ENCODE measurements at regions not wholly inside any gene's neighbourhood (a gene's known extent, or its start where the extent isn't known, plus 50 kb on each side); places are given as distances from the start of the nearest gene placed in this dataset.

DNA sequence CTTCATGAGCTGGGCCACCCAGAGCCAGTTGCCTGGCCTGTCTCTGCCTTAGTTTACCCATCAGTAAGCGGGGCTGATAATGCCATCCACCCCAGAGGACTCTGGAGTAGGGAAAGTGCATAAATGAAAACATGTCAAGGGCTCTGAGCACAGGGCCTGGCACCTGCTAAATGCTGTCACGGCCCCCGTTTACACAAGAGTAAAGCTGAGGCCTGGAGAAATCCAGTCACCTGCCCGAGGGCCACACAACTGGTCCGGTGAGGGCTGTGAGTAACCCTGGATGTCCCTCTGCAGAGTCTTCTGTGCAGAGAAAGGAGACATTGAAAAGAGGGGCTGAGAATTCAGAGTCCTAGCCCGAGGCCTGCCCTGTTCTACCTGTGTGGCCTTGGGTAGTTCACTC, 110.6 kb upstream of the ANO1 start:
- H3K36me3 ChIP-seq (ENCODE audit: control insufficient read depth in 2 of 2, insufficient read depth in 2 of 2, low read length in 2 of 2) = no peaks in the 10 kb centered on the region
- H3K4me1 ChIP-seq (ENCODE audit: control insufficient read depth, insufficient read depth, low read length) = peaks cover 6% of the 10 kb centered on the region
- H3K9me3 ChIP-seq (ENCODE audit: control insufficient read depth in 2 of 2, low read length in 2 of 2) = peaks cover 0 to 6% of the 10 kb centered on the region in 2 donors
- no peak overlapping the region for H3K9ac ChIP-seq (ENCODE audit: low read length in 2 of 2)
- no peak overlapping the region for H3K27ac ChIP-seq (ENCODE audit: low read length)
- no peak overlapping the region for H3K4me3 ChIP-seq (ENCODE audit: low read length in 2 of 2)
- H3K27me3 ChIP-seq (ENCODE audit: control insufficient read depth in 1 of 2, insufficient read depth in 2 of 2, low read length in 2 of 2) = peaks cover 3 to 5% of the 10 kb centered on the region in 2 donors

DNA sequence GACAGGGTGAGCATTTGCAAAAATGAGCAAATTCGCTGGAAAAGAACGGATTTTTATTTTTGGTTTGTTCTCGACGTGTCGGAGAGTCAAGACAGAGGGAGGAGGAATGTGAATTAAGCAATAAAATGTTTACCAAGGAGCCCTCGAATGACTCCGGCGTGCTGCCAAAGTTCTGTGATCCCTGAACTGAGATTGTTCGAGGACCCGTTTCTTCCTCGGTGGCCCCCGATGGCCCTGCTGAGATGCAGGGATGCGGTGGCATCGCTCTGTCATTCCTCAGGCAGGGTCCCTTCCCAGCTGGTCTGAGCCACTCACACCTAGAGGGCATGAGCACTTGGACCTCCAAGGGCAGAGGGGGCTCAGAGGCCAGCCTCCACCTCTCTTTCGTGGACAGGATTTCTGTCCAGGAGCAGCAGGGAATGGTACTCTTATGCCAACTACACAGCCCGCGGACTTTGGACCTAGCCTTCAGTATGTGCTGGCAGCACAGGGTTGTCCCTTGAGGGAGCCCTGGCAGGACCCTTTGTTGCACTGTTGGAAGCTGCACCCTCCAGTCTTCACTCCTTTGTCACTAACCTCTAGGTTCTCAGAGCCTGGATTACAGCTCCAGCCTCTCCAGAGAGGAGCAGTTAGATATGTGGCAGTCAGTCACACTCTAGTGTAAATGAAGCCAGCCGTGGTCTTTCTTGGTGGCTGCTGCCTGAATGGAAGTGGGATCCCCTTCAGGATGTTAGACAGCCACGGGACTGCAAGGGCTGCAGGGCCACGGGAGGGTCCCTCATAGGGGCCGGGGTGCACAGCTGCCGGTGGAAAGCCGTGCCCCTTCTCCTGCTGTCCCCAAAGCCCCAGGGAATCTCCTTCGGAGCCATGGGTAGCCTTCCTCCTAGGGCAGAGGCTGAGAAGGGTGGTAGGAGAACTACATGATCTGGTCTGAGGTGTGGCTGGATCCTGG, 109.4 kb upstream of the ANO1 start:
- Histone ChIP-seq H3K9ac (ENCODE audit: low read length in 2 of 2) (no peak overlapping the region), H3K27ac (ENCODE audit: low read length) (no peak overlapping the region), H3K9me3 (ENCODE audit: control insufficient read depth in 2 of 2, low read length in 2 of 2) (peaks cover 0 to 6% of the 10 kb centered on the region in 2 donors), H3K27me3 (ENCODE audit: control insufficient read depth in 1 of 2, insufficient read depth in 2 of 2, low read length in 2 of 2) (peaks cover 3 to 5% of the 10 kb centered on the region in 2 donors), H3K4me1 (ENCODE audit: control insufficient read depth, insufficient read depth, low read length) (peaks cover 3% of the 10 kb centered on the region), H3K4me3 (ENCODE audit: low read length in 2 of 2) (no peak overlapping the region), H3K36me3 (ENCODE audit: control insufficient read depth in 2 of 2, insufficient read depth in 2 of 2, low read length in 2 of 2) (no peaks in the 10 kb centered on the region)

DNA sequence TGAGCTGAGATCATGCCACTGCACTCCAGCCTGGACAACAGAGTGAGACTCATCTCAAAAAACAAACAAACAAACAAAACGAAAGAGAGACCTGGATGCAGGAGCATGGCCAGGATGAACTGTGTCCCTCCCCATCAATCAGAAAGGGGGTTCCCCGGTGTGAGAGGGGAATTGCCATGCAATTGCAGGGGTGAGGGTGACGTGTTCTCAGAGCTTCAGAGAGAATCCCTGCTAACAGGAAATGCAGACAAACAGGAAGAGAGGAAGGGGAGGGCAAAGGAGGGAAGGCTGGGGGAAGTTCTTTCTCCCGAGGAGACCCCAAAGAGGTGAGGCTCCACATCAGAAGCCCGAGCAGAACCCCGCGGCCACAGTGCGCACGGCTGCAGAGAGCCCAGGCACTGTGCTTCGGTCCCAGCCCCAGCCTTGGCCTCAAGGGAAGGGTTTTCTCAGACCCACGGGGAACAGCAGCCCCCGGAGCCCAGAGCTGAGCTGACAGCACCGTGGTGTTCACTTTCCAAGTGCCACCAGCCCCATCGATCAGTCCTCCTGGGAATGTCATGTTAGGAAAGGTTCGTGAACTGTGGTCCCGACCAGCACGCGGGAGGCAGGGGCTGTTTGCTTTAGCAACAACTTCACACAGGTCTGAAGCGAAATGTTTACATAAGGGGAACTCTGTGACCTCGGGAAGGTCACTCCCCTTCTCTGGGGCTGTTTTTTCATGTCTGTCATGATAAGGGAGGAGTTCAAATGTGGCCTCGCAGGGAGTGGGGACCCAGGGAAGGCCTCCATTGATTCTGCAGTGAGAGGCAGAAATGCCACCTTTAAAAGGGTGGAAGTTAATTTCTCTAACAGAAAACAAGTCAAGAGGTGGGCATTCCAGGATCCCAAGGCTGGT, 108.0 kb upstream of the ANO1 start:
- no peak overlapping the region for H3K4me3 ChIP-seq (ENCODE audit: low read length in 2 of 2)
- no peaks in the 10 kb centered on the region for H3K4me1 ChIP-seq (ENCODE audit: control insufficient read depth, insufficient read depth, low read length)
- no peak overlapping the region for H3K27ac ChIP-seq (ENCODE audit: low read length)
- no peaks in the 10 kb centered on the region for H3K36me3 ChIP-seq (ENCODE audit: control insufficient read depth in 2 of 2, insufficient read depth in 2 of 2, low read length in 2 of 2)
- H3K9ac ChIP-seq (ENCODE audit: low read length in 2 of 2) = no peak overlapping the region
- H3K9me3 ChIP-seq (ENCODE audit: control insufficient read depth in 2 of 2, low read length in 2 of 2) = peaks cover 0 to 6% of the 10 kb centered on the region in 2 donors
- peaks cover 3 to 5% of the 10 kb centered on the region in 2 donors for H3K27me3 ChIP-seq (ENCODE audit: control insufficient read depth in 1 of 2, insufficient read depth in 2 of 2, low read length in 2 of 2)

DNA sequence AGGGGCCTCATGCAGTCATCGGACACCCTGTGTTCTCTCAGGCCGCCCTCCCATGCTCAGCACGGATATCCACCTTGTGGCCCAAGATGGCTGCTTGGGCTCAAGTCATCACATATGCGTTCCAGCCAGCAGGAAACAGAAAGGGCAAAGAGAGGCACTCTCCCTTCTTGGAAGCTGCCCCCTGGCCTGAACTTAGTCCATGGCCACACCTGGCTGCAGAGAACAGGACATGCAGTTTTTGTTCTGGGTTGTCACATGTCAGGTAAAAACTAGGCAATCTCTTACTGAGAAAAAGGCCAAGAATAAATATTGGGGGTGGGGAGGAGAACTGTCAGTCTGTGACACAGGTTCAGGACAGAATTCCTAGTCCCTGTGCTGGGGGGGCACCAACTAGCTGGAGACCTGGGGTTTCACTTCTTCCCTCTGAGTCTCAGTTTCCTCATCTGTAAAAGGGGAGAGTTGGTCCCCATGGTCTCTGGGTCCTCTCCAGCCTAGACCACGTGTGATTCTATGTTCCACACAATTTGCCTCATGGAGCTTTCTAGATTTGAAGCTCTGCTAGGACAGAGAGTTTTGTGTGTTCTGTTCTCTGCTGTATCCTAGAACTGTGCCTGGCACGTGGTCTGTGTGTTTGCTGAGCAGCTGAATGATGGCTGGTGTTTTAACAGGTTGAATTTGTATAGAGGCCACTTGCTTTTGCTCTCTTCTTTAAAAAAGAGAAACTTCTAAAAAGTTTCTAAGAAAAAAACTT, 107.2 kb upstream of the ANO1 start:
- Histone ChIP-seq H3K9me3 (ENCODE audit: control insufficient read depth in 2 of 2, low read length in 2 of 2) (peaks cover 0 to 6% of the 10 kb centered on the region in 2 donors), H3K27me3 (ENCODE audit: control insufficient read depth in 1 of 2, insufficient read depth in 2 of 2, low read length in 2 of 2) (peaks cover 5 to 6% of the 10 kb centered on the region in 2 donors), H3K27ac (ENCODE audit: low read length) (no peak overlapping the region), H3K4me3 (ENCODE audit: low read length in 2 of 2) (no peak overlapping the region), H3K9ac (ENCODE audit: low read length in 2 of 2) (no peak overlapping the region), H3K36me3 (ENCODE audit: control insufficient read depth in 2 of 2, insufficient read depth in 2 of 2, low read length in 2 of 2) (no peaks in the 10 kb centered on the region), H3K4me1 (ENCODE audit: control insufficient read depth, insufficient read depth, low read length) (no peaks in the 10 kb centered on the region)

DNA sequence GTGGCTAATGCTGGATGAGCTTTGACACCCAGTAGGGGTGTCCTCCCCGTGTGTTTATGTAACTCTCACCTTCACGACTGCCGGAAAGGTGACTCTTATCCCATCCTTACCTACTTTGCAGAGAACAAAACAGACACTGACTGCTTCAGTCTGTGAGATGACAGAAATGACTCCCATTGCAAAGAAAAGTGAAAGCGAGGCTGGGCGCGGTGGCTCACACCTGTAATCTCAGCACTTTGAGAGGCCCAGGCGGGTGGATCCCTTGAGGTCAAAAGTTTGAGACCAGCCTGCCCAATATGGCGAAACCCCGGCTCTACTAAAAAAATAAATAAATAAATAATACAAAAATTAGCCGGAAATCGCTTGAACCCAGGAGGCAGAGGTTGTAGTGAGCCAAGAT, 106.4 kb upstream of the ANO1 start:
- Histone ChIP-seq H3K4me3 (ENCODE audit: low read length in 2 of 2) (no peak overlapping the region), H3K9me3 (ENCODE audit: control insufficient read depth in 2 of 2, low read length in 2 of 2) (peaks cover 0 to 6% of the 10 kb centered on the region in 2 donors), H3K4me1 (ENCODE audit: control insufficient read depth, insufficient read depth, low read length) (no peaks in the 10 kb centered on the region), H3K36me3 (ENCODE audit: control insufficient read depth in 2 of 2, insufficient read depth in 2 of 2, low read length in 2 of 2) (no peaks in the 10 kb centered on the region), H3K9ac (ENCODE audit: low read length in 2 of 2) (no peak overlapping the region), H3K27ac (ENCODE audit: low read length) (no peak overlapping the region), H3K27me3 (ENCODE audit: control insufficient read depth in 1 of 2, insufficient read depth in 2 of 2, low read length in 2 of 2) (peaks cover 6% of the 10 kb centered on the region in 2 donors)

DNA sequence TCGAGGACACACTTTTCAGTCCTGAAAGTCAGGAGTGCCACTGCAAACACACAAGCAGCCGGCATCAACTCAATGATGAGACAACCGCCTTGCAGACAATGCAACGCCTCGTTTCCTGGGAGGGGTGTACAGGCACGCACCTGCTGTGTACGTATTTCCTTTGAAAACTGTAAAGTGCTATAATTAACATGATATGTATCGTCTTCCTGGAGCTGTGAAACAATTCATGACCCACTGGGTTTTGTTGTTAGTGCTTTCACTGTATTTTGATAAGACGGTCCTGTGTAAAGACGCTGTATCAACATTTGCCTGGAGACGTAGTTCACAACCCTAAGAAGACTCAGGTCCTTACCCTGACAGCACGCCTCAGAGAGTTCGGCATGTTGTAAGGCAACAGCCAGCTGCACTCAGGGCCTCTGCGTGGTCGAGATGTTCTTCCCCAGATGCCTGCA, 105.7 kb upstream of the ANO1 start:
- Histone ChIP-seq H3K4me3 (ENCODE audit: low read length in 2 of 2) (no peak overlapping the region), H3K4me1 (ENCODE audit: control insufficient read depth, insufficient read depth, low read length) (no peaks in the 10 kb centered on the region), H3K9ac (ENCODE audit: low read length in 2 of 2) (no peak overlapping the region), H3K27ac (ENCODE audit: low read length) (no peak overlapping the region), H3K27me3 (ENCODE audit: control insufficient read depth in 1 of 2, insufficient read depth in 2 of 2, low read length in 2 of 2) (peaks cover 7 to 10% of the 10 kb centered on the region in 2 donors), H3K36me3 (ENCODE audit: control insufficient read depth in 2 of 2, insufficient read depth in 2 of 2, low read length in 2 of 2) (no peaks in the 10 kb centered on the region), H3K9me3 (ENCODE audit: control insufficient read depth in 2 of 2, low read length in 2 of 2) (peaks cover 0 to 6% of the 10 kb centered on the region in 2 donors)

DNA sequence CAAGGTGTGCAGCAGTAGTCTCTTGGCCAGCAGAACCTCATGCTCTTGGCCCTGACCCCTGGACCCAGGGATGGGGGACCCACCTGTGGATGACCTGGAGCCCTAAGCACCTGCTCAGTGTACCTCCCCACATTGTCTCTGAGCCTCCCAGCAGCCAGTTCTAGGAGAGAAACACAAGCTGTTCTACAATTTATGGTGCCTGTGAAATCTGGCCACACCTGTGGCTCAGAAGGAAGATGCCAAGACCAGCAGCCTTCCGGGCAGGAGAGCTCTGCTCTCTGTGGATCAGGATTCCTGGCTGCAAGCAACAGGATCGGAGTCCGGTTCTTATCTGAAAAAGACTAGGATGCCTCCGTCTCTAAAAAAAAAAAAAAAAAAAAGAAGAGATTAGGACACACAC, 103.6 kb upstream of the ANO1 start:
- H3K27ac ChIP-seq (ENCODE audit: low read length) = no peak overlapping the region
- no peaks in the 10 kb centered on the region for H3K36me3 ChIP-seq (ENCODE audit: control insufficient read depth in 2 of 2, insufficient read depth in 2 of 2, low read length in 2 of 2)
- no peaks in the 10 kb centered on the region for H3K4me1 ChIP-seq (ENCODE audit: control insufficient read depth, insufficient read depth, low read length)
- H3K27me3 ChIP-seq (ENCODE audit: control insufficient read depth in 1 of 2, insufficient read depth in 2 of 2, low read length in 2 of 2) = peaks cover 16 to 19% of the 10 kb centered on the region in 2 donors
- no peak overlapping the region for H3K9ac ChIP-seq (ENCODE audit: low read length in 2 of 2)
- no peak overlapping the region for H3K4me3 ChIP-seq (ENCODE audit: low read length in 2 of 2)
- peaks cover 0 to 6% of the 10 kb centered on the region in 2 donors for H3K9me3 ChIP-seq (ENCODE audit: control insufficient read depth in 2 of 2, low read length in 2 of 2)

DNA sequence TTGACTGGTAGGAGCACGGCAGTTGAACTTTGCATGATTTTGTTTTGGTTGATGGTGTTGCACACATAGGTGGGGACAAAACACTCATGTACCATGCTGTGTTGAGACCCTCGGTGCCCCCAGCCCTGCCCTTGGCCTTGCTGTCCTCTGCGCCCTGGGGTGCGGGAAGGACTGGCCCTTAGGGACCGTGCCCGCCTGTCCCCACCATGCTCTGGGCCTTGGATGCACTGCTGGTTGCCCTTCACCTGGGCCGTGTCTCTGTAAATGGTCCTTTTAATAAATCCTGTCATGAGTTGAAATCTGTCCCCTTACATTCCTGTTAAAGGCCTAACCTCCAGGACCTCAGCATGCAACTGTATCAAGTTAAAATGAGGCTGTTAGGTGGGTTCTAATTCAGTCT, 102.3 kb upstream of the ANO1 start:
- Histone ChIP-seq H3K4me1 (ENCODE audit: control insufficient read depth, insufficient read depth, low read length) (no peaks in the 10 kb centered on the region), H3K4me3 (ENCODE audit: low read length in 2 of 2) (no peak overlapping the region), H3K27ac (ENCODE audit: low read length) (no peak overlapping the region)

DNA sequence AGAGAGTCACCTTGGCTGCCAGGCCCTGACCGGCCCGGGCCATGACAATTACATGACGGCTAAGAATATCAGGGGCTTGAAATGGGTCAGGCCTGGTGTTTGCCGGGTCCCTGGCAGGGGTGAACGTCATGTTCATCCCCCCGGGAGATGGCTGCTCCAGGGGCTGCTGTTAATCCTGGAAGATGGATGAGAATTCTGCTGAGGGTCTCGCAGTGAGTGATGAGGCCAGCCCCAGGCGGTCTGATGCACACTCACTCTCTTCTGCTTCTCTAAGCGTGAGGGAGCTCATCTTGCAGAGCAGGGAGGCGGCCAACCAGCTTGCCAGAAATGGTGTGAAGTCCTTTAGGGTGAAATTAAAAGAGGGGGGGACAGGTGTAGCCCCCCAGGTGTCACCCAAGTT, 101.3 kb upstream of the ANO1 start:
- no peak overlapping the region for H3K27ac ChIP-seq (ENCODE audit: low read length)

More for the DNA sequence above, 102.3 kb upstream of the ANO1 start:
- H3K36me3 ChIP-seq (ENCODE audit: control insufficient read depth in 2 of 2, insufficient read depth in 2 of 2, low read length in 2 of 2) = no peaks in the 10 kb centered on the region
- H3K9me3 ChIP-seq (ENCODE audit: control insufficient read depth in 2 of 2, low read length in 2 of 2) = peaks cover 0 to under 1% of the 10 kb centered on the region in 2 donors
- H3K27me3 ChIP-seq (ENCODE audit: control insufficient read depth in 1 of 2, insufficient read depth in 2 of 2, low read length in 2 of 2) = peaks cover 16 to 22% of the 10 kb centered on the region in 2 donors
- H3K9ac ChIP-seq (ENCODE audit: low read length in 2 of 2) = no peak overlapping the region

DNA sequence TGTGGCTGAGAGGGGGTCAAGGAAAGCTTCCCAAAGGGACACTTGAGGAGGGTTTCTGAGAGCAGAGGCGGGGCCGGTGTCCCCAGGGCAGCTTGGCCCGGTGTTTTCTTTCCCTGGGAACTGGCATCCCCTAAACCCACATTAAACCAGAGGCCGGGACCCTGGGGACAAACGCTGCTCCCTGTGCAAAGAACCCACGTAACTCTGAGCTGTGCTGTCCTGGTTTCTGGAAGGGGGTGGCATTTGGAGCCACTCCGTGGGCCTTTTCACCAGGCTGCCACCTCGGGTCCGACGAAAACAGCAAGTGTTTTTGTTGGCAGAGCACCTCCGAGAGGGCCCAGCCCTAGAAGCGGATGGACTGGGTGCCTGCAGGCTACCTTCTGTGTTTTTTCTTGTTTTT, 100.2 kb upstream of the ANO1 start:
- no peak overlapping the region for H3K9ac ChIP-seq (ENCODE audit: low read length in 2 of 2)
- H3K4me3 ChIP-seq (ENCODE audit: low read length in 2 of 2) = no peak overlapping the region
- H3K27me3 ChIP-seq (ENCODE audit: control insufficient read depth in 1 of 2, insufficient read depth in 2 of 2, low read length in 2 of 2) = peaks cover 23 to 27% of the 10 kb centered on the region in 2 donors
- H3K27ac ChIP-seq (ENCODE audit: low read length) = no peak overlapping the region
- H3K4me1 ChIP-seq (ENCODE audit: control insufficient read depth, insufficient read depth, low read length) = peaks cover 1% of the 10 kb centered on the region
- H3K36me3 ChIP-seq (ENCODE audit: control insufficient read depth in 2 of 2, insufficient read depth in 2 of 2, low read length in 2 of 2) = no peaks in the 10 kb centered on the region
- no peaks in the 10 kb centered on the region for H3K9me3 ChIP-seq (ENCODE audit: control insufficient read depth in 2 of 2, low read length in 2 of 2)

More for the DNA sequence above, 101.3 kb upstream of the ANO1 start:
- H3K27me3 ChIP-seq (ENCODE audit: control insufficient read depth in 1 of 2, insufficient read depth in 2 of 2, low read length in 2 of 2) = peaks cover 19 to 20% of the 10 kb centered on the region in 2 donors
- no peaks in the 10 kb centered on the region for H3K36me3 ChIP-seq (ENCODE audit: control insufficient read depth in 2 of 2, insufficient read depth in 2 of 2, low read length in 2 of 2)
- H3K4me1 ChIP-seq (ENCODE audit: control insufficient read depth, insufficient read depth, low read length) = no peaks in the 10 kb centered on the region
- H3K4me3 ChIP-seq (ENCODE audit: low read length in 2 of 2) = no peak overlapping the region
- H3K9ac ChIP-seq (ENCODE audit: low read length in 2 of 2) = no peak overlapping the region
- no peaks in the 10 kb centered on the region for H3K9me3 ChIP-seq (ENCODE audit: control insufficient read depth in 2 of 2, low read length in 2 of 2)

All from stomach smooth muscle (tissue), 2 donors.